SK-N-SH (cell line): ENCODE measurements at regions not wholly inside any gene's neighbourhood (a gene's known extent, or its start where the extent isn't known, plus 50 kb on each side); places are given as distances from the start of the nearest gene placed in this dataset.

Source experiments
- CHD2 ChIP-seq: fragments of 150-350 bp; IDR thresholded peaks from 2 replicates; pipeline ENCODE4 v1.6.1; 2018; ENCODE audit warnings: low read length; ENCODE audit not compliant: partially characterized antibody
- ELF1 ChIP-seq: IDR thresholded peaks from 2 replicates; pipeline ENCODE4 v1.4.0; 2012
- EP300 ChIP-seq, 2 experiments: IDR thresholded peaks; 2 replicates each; pipeline versions ENCODE4 v1.4.0 to v1.6.1; 2012; ENCODE audit warnings: borderline replicate concordance in 1 of 2, low read depth in 1 of 2, low read length in 1 of 2
- EZH2phosphoT487 ChIP-seq: fragments of 200-600 bp; sonication (generic); IDR thresholded peaks from 2 replicates; pipeline ENCODE4 v1.6.1; 2017; ENCODE audit warnings: low read depth, mixed run types, mild to moderate bottlenecking, antibody characterized with exemption, moderate library complexity, borderline replicate concordance
- GABPA ChIP-seq: IDR thresholded peaks from 2 replicates; pipeline ENCODE4 v1.4.0; 2012; ENCODE audit warnings: low read depth, mild to moderate bottlenecking
- POLR2AphosphoS5 ChIP-seq: IDR thresholded peaks from 2 replicates; pipeline ENCODE4 v1.6.1; 2012; ENCODE audit warnings: low read depth, low read length
- TCF12 ChIP-seq: IDR thresholded peaks from 2 replicates; pipeline ENCODE4 v1.4.0; 2012
- TF ChIP-seq, protein P1 (sequence below): fragments of 200-600 bp; sonication (generic); IDR thresholded peaks from 2 replicates; pipeline ENCODE4 v1.6.1; 2017; ENCODE audit warnings: antibody characterized with exemption, mild to moderate bottlenecking, moderate library complexity
- TF ChIP-seq, protein P2 (sequence below): IDR thresholded peaks from 2 replicates; pipeline ENCODE4 v1.4.0; 2012; ENCODE audit warnings: low read depth, borderline replicate concordance

DNA sequence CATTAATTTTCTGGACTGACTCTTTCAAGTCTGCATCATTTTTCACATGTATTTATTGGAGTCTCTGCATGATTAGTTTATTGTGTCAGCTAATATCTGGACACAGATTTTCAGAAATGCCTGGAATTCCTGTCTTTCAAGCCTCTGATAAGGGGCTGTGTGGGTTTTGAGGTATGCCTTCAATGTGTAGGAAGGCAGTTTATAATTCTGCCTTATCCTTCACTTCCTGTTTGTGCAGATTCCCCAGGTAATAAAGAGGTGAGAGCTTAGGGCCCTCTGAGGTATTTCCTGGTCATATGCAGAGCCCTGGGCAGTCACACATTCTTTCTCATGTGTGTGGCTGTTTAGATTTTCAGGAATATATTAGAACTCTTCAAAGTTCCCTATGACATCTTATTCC lies 79.4 kb upstream of the PRKCQ start:
- no peak for TF ChIP-seq CHD2
- TF ChIP-seq, protein P1, sequence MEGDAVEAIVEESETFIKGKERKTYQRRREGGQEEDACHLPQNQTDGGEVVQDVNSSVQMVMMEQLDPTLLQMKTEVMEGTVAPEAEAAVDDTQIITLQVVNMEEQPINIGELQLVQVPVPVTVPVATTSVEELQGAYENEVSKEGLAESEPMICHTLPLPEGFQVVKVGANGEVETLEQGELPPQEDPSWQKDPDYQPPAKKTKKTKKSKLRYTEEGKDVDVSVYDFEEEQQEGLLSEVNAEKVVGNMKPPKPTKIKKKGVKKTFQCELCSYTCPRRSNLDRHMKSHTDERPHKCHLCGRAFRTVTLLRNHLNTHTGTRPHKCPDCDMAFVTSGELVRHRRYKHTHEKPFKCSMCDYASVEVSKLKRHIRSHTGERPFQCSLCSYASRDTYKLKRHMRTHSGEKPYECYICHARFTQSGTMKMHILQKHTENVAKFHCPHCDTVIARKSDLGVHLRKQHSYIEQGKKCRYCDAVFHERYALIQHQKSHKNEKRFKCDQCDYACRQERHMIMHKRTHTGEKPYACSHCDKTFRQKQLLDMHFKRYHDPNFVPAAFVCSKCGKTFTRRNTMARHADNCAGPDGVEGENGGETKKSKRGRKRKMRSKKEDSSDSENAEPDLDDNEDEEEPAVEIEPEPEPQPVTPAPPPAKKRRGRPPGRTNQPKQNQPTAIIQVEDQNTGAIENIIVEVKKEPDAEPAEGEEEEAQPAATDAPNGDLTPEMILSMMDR: no peak
- no peak for TF ChIP-seq ELF1
- TF ChIP-seq TCF12: no peak
- no peak for TF ChIP-seq GABPA
- no peak for TF ChIP-seq POLR2AphosphoS5
- TF ChIP-seq, protein P2, sequence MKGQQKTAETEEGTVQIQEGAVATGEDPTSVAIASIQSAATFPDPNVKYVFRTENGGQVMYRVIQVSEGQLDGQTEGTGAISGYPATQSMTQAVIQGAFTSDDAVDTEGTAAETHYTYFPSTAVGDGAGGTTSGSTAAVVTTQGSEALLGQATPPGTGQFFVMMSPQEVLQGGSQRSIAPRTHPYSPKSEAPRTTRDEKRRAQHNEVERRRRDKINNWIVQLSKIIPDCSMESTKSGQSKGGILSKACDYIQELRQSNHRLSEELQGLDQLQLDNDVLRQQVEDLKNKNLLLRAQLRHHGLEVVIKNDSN: no peak
- TF ChIP-seq EZH2phosphoT487: no peak
- TF ChIP-seq EP300 (IDR thresholded peaks at IDR 0.05; ENCODE audit: borderline replicate concordance in 1 of 2, low read depth in 1 of 2, low read length in 1 of 2): no peak
